MCF 10A (cell line): ENCODE measurements at regions not wholly inside any gene's neighbourhood (a gene's known extent, or its start where the extent isn't known, plus 50 kb on each side); places are given as distances from the start of the nearest gene placed in this dataset.
A peak's percentile ranks its signal among the peaks of the same experiment; 100 is the strongest.

Source experiments
- BruUV-seq: library from RNA; stranded (reverse); fragments of 400-500 nt; replicated peaks from 2 replicates; lab custom pipeline; 2021; lab: Mats Ljungman, UMichigan
- CTCF ChIA-PET: fragments of 300-600 bp; sonication (Branson Sonifier 250); formaldehyde crosslinking; extraction: SDS; loops from one replicate; lab custom pipeline; 2021; ENCODE audit warnings: antibody characterized with exemption, inconsistent platforms; lab: Yijun Ruan, JAX
- POLR2A ChIA-PET: fragments of 300-600, 350-650 bp; sonication (Branson Sonifier 250); formaldehyde crosslinking; extraction: SDS; loops from one replicate; lab custom pipeline; 2020; ENCODE audit warnings: antibody characterized with exemption, inconsistent platforms; lab: Yijun Ruan, JAX
- DNase-seq: peaks from one replicate; pipeline ENCODE4 v3.0.0-alpha.2; 2018; ENCODE audit not compliant: unreplicated experiment
- H3K27ac Mint-ChIP-seq: one replicate; pipeline ENCODE4 v1.8.0; 2022; ENCODE audit warnings: mild to moderate bottlenecking, low read depth, mixed read lengths; ENCODE audit not compliant: unreplicated experiment
- H3K27me3 Mint-ChIP-seq: one replicate; pipeline ENCODE4 v1.8.0; 2022; ENCODE audit warnings: mixed read lengths; ENCODE audit not compliant: insufficient read depth, unreplicated experiment
- H3K36me3 Mint-ChIP-seq: one replicate; pipeline ENCODE4 v1.8.0; 2022; ENCODE audit warnings: mild to moderate bottlenecking, moderate library complexity, mixed read lengths; ENCODE audit not compliant: insufficient read depth, unreplicated experiment
- H3K4me1 Mint-ChIP-seq: one replicate; pipeline ENCODE4 v1.8.0; 2022; ENCODE audit warnings: mixed read lengths; ENCODE audit not compliant: insufficient read depth, unreplicated experiment
- H3K4me3 Mint-ChIP-seq: one replicate; pipeline ENCODE4 v1.8.0; 2022; ENCODE audit warnings: mild to moderate bottlenecking, moderate library complexity, mixed read lengths; ENCODE audit not compliant: unreplicated experiment
- H3K9me3 Mint-ChIP-seq: one replicate; pipeline ENCODE4 v1.8.0; 2022; ENCODE audit warnings: mixed read lengths; ENCODE audit not compliant: unreplicated experiment
- CTCF ChIP-seq: fragments of 200-600 bp; IDR thresholded peaks from one replicate; pipeline ENCODE4 v1.8.0; 2022; ENCODE audit warnings: antibody characterized with exemption, mild to moderate bottlenecking; ENCODE audit not compliant: unreplicated experiment
- intact Hi-C: fragments of 100-400 bp; cut with micrococcal nuclease; formaldehyde crosslinking; loops from 2 replicates; pipeline ENCODE4 v1.14.1; 2022

- H3K4me3 Mint-ChIP-seq, result no peak overlapping the region
- no peaks in the 10 kb centered on the region for H3K36me3 Mint-ChIP-seq
- peaks cover under 1% of the 10 kb centered on the region for H3K4me1 Mint-ChIP-seq
- TF ChIP-seq CTCF, result no peak
- H3K27me3 Mint-ChIP-seq, result no peaks in the 10 kb centered on the region
- peaks cover 5% of the 10 kb centered on the region for H3K9me3 Mint-ChIP-seq
- intact Hi-C loops, result no loop called here
- no peak for DNase-seq
- no peak overlapping the region for H3K27ac Mint-ChIP-seq
- BruUV-seq, result no TSS peak
- CTCF ChIA-PET, result interaction anchor here (0.7 to 0.8 kb wide), 2 partner anchors 9 to 743 kb away, joined by 3 to 6 read pairs; no protein-coding TSS in a partner anchor
- POLR2A ChIA-PET, result no interaction called here
Observed at GRCh38 chr6:14194976-14195375, 77.4 kb downstream of the CD83 start.

GRCh38 chr6:14196026-14196425 lies 78.5 kb downstream of the CD83 start:
- no peak for DNase-seq
- Mint-ChIP-seq H3K9me3 (peaks cover 12% of the 10 kb centered on the region), H3K4me3 (no peak overlapping the region), H3K27ac (no peak overlapping the region), H3K27me3 (no peaks in the 10 kb centered on the region), H3K36me3 (no peaks in the 10 kb centered on the region), H3K4me1 (peaks cover 6% of the 10 kb centered on the region)
- ChIA-PET CTCF (interaction anchor here (0.7 kb wide), 1 partner anchor 1445 kb away, joined by 3 read pairs; no protein-coding TSS in a partner anchor), POLR2A (no interaction called here)
- BruUV-seq, result no TSS peak
- intact Hi-C loops, result no loop called here
- no peak for TF ChIP-seq CTCF

GRCh38 chr6:14197118-14197517 lies 79.5 kb downstream of the CD83 start:
- TF ChIP-seq CTCF, result no peak
- Mint-ChIP-seq H3K9me3 (peaks cover 12% of the 10 kb centered on the region), H3K27ac (no peak overlapping the region), H3K4me1 (peaks cover 6% of the 10 kb centered on the region), H3K27me3 (no peaks in the 10 kb centered on the region), H3K4me3 (no peak overlapping the region), H3K36me3 (no peaks in the 10 kb centered on the region)
- CTCF ChIA-PET, result interaction anchor here (0.6 kb wide), 1 partner anchor 134 kb away, joined by 3 read pairs; no protein-coding TSS in a partner anchor
- intact Hi-C loops, result no loop called here
- no TSS peak for BruUV-seq
- DNase-seq, result no peak
- POLR2A ChIA-PET, result interaction anchor here (0.6 kb wide), 1 partner anchor 14 kb away, joined by 3 read pairs; no protein-coding TSS in a partner anchor

GRCh38 chr6:14200047-14200446 lies 82.5 kb downstream of the CD83 start:
- intact Hi-C loops, result no loop called here
- CTCF ChIA-PET, result interaction anchor here (1.1 kb wide), 1 partner anchor 11 kb away, joined by 3 read pairs; no protein-coding TSS in a partner anchor
- DNase-seq, result peak; percentile 83
- H3K9me3 Mint-ChIP-seq, result peaks cover 12% of the 10 kb centered on the region
- H3K4me3 Mint-ChIP-seq, result no peak overlapping the region
- no peaks in the 10 kb centered on the region for H3K27me3 Mint-ChIP-seq
- no peaks in the 10 kb centered on the region for H3K36me3 Mint-ChIP-seq
- no TSS peak for BruUV-seq
- H3K27ac Mint-ChIP-seq, result no peak overlapping the region
- POLR2A ChIA-PET, result interaction anchor here (0.5 kb wide), 1 partner anchor 11 kb away, joined by 4 read pairs; no protein-coding TSS in a partner anchor
- no peak for TF ChIP-seq CTCF
- H3K4me1 Mint-ChIP-seq, result peaks cover 6% of the 10 kb centered on the region
